ENCODE measurements at regions not wholly inside any gene's neighbourhood (a gene's known extent, or its start where the extent isn't known, plus 50 kb on each side); places are given as distances from the start of the nearest gene placed in this dataset.

DNA sequence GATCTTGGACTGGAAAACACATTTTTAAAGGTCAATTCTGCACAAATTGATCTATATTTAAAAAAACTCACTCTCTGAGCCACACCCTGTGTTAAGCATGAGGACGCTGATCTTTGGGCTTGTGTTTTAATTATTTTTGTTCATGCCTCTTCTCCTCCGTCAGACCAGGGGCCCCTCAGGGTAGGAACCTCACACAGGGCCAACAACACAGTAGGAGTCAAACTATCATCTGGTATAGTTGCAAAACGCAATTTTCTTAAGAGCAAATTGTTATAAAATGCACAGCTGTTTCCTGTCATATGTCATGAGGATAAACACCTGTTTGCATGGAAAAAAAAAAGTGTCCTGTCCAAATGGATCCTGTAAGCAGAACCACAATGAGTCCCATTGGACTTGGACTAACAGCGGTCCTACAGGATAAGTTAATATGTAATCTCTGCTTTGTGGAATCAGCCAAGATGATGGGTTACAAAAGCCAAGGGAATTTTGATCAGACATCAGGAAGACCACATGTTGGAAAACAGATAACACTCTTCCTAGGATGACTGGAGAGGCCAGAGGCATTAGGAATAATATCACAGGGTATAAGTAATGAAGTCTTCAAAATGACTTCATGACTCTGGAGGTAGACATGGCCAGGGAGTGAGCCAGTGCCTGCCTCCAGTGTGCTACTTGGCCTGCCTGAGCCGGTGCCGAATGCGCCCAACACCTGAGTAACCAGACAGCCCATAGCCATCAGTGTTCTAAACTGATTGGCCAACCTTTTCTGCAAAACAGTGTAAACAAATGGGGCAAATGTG lies 184.9 kb upstream of the ADCY1 start:
- WGBS, 2 experiments (ENCODE audit: extremely low coverage in 2 of 2, insufficient read length in 1 of 2) = no CpG with 5 or more reads among the region's 7 CpGs
- Histone ChIP-seq H3K27ac (ENCODE audit: insufficient read depth, low read length) (no peak overlapping the region), H4K91ac (ENCODE audit: insufficient read depth, low read depth, low read length) (no peak overlapping the region), H3K9me3 (ENCODE audit: control insufficient read depth, insufficient read depth, low read length) (no peaks in the 10 kb centered on the region), H3K4me2 (ENCODE audit: low read depth, low read length) (no peak overlapping the region), H4K8ac (ENCODE audit: low read depth in 2 of 2, low read length in 2 of 2) (no peak overlapping the region), H3K9me1 (ENCODE audit: insufficient read depth, low read length) (no peaks in the 10 kb centered on the region), H2AK5ac (ENCODE audit: low read depth, low read length) (no peak overlapping the region), H3K4ac (ENCODE audit: low read depth, low read length) (no peak overlapping the region), H2BK5ac (ENCODE audit: low read depth, low read length, poor library complexity, severe bottlenecking) (no peak overlapping the region), H2BK15ac (ENCODE audit: low read depth, low read length) (no peak overlapping the region), H3K9ac (ENCODE audit: low read depth, low read length) (no peak overlapping the region), H3K14ac (replicated peaks; ENCODE audit: low read depth, low read length) (no peak overlapping the region), H2AFZ (replicated peaks; ENCODE audit: low read length, poor library complexity) (no peak overlapping the region), H3K4me3 (ENCODE audit: insufficient read depth, low read depth, low read length) (no peak overlapping the region), H3K23ac (ENCODE audit: low read depth, low read length) (no peak overlapping the region), H3K79me1 (ENCODE audit: low read depth in 1 of 2, low read length in 2 of 2) (no peaks in the 10 kb centered on the region), H4K5ac (ENCODE audit: low read depth, low read length) (no peak overlapping the region), H3K56ac (ENCODE audit: extremely low read depth, insufficient read depth, low read length) (no peak overlapping the region), H4K20me1 (ENCODE audit: insufficient read depth, low read length) (no peaks in the 10 kb centered on the region), H3K36me3 (ENCODE audit: control insufficient read depth, insufficient read depth, low read length) (no peaks in the 10 kb centered on the region), H2AK9ac (replicated peaks; ENCODE audit: low read depth, low read length, poor library complexity) (no peak overlapping the region), H3K4me1 (ENCODE audit: control insufficient read depth, insufficient read depth, low read length) (no peaks in the 10 kb centered on the region), H3K18ac (ENCODE audit: low read depth, low read length) (no peak overlapping the region), H3K27me3 (ENCODE audit: control insufficient read depth, insufficient read depth, low read length) (no peaks in the 10 kb centered on the region), H2BK20ac (ENCODE audit: low read depth, low read length) (no peak overlapping the region), H2BK120ac (ENCODE audit: low read depth, low read length) (no peak overlapping the region)
- ATAC-seq (ENCODE audit: low read depth) (no peak), DNase-seq (no peak)
- in situ Hi-C loops (cut with MboI; ENCODE audit: low sequenced_read_pairs) (no loop called here), intact Hi-C loops (cut with micrococcal nuclease) (no loop called here), dilution Hi-C loops (cut with HindIII; ENCODE audit: low sequenced_read_pairs, unreplicated experiment) (no loop called here)
- BruUV-seq (replicated peaks) = no TSS peak
- ChIA-PET CTCF (no interaction called here), POLR2A (ENCODE audit: unreplicated experiment) (no interaction called here)
- TF ChIP-seq CHD1 (IDR thresholded peaks at IDR 0.05; ENCODE audit: low read depth, low read length) (no peak), BHLHE40 (IDR thresholded peaks at IDR 0.05; ENCODE audit: low read depth, low read length) (no peak), FOS (IDR thresholded peaks at IDR 0.05; ENCODE audit: low read depth, low read length) (no peak), USF2 (IDR thresholded peaks at IDR 0.05; ENCODE audit: low read depth, low read length) (no peak), MXI1 (IDR thresholded peaks at IDR 0.05; ENCODE audit: borderline replicate concordance, low read depth, low read length) (no peak), RFX5 (IDR thresholded peaks at IDR 0.05; ENCODE audit: low read depth, low read length) (no peak), POLR2A (IDR thresholded peaks at IDR 0.05; ENCODE audit: low read depth, low read length) (no peak), CTCF (conservative IDR thresholded peaks at IDR 0.05; ENCODE audit: low read depth, low read length) (no peak), RAD21 (IDR thresholded peaks at IDR 0.05; ENCODE audit: low read length) (no peak), NFE2L2 (IDR thresholded peaks at IDR 0.05; ENCODE audit: low read depth, low read length) (no peak), MAFK (IDR thresholded peaks at IDR 0.05; ENCODE audit: low read depth, low read length) (no peak), SMC3 (IDR thresholded peaks at IDR 0.05; ENCODE audit: low read depth, low read length) (no peak), RCOR1 (IDR thresholded peaks at IDR 0.05; ENCODE audit: insufficient replicate concordance, low read length) (no peak)
